C4-2B (cell line): ENCODE measurements at regions not wholly inside any gene's neighbourhood (a gene's known extent, or its start where the extent isn't known, plus 50 kb on each side); places are given as distances from the start of the nearest gene placed in this dataset.

Experiments used
- H3K27ac ChIP-seq: fragments of 450-650 bp; 2 replicates; pipeline ENCODE4 v1.5.1; 2017
- CTCF ChIP-seq: fragments of 450-650 bp; conservative IDR thresholded peaks from 2 replicates; pipeline ENCODE4 v1.5.1; 2017; ENCODE audit warnings: mild to moderate bottlenecking
- ZFX ChIP-seq: fragments of 450-650 bp; IDR thresholded peaks from 2 replicates; pipeline ENCODE4 v1.6.1; 2017

- TF ChIP-seq ZFX, result no peak
- TF ChIP-seq CTCF, result no peak
- H3K27ac ChIP-seq, result no peak overlapping the region
These were observed 506.7 kb downstream of the KCTD12 start for GRCh38 chr13:76379341-76380105.

- no peak for TF ChIP-seq ZFX
These were observed 507.4 kb downstream of the KCTD12 start for GRCh38 chr13:76378767-76379166.

GRCh38 chr13:76363682-76364289 lies 522.4 kb downstream of the KCTD12 start:
- no peak overlapping the region for H3K27ac ChIP-seq
- TF ChIP-seq CTCF (no peak), ZFX (no peak)

More at GRCh38 chr13:76378767-76379166, 507.4 kb downstream of the KCTD12 start:
- H3K27ac ChIP-seq, result no peak overlapping the region

GRCh38 chr13:76361868-76362267 lies 524.3 kb downstream of the KCTD12 start:
- TF ChIP-seq CTCF (no peak), ZFX (no peak)
- no peak overlapping the region for H3K27ac ChIP-seq

- no peak overlapping the region for H3K27ac ChIP-seq
- TF ChIP-seq CTCF (no peak), ZFX (no peak)
These were observed 534.5 kb downstream of the KCTD12 start for GRCh38 chr13:76351541-76352229.

- TF ChIP-seq ZFX (no peak), CTCF (no peak)
- no peak overlapping the region for H3K27ac ChIP-seq
These were observed 535.8 kb downstream of the KCTD12 start for GRCh38 chr13:76350399-76350798.

GRCh38 chr13:76349700-76350099 lies 536.5 kb downstream of the KCTD12 start:
- no peak for TF ChIP-seq ZFX
- no peak for TF ChIP-seq CTCF
- no peak overlapping the region for H3K27ac ChIP-seq
